GM18519 (cell line): ENCODE measurements at regions not wholly inside any gene's neighbourhood (a gene's known extent, or its start where the extent isn't known, plus 50 kb on each side); places are given as distances from the start of the nearest gene placed in this dataset.

Experiments
- ATAC-seq: cut with Tn5 transposase; IDR thresholded peaks from one replicate; pipeline ENCODE4 v1.9.1; 2021; ENCODE audit warnings: mild to moderate bottlenecking, moderate library complexity; ENCODE audit not compliant: unreplicated experiment, low FRiP score

GRCh38 chr1:79585801-79586200 is 579.3 kb upstream of the ADGRL4 start:
- no peak for ATAC-seq

- ATAC-seq = no peak
Observed at GRCh38 chr1:79575424-79575823, 568.9 kb upstream of the ADGRL4 start.

GRCh38 chr1:79568411-79568810 is 561.9 kb upstream of the ADGRL4 start:
- no peak for ATAC-seq

GRCh38 chr1:79561521-79561978 is 555.0 kb upstream of the ADGRL4 start:
- no peak for ATAC-seq

GRCh38 chr1:79556189-79556588 is 549.7 kb upstream of the ADGRL4 start:
- no peak for ATAC-seq

GRCh38 chr1:79554688-79555087 is 548.2 kb upstream of the ADGRL4 start:
- no peak for ATAC-seq

- ATAC-seq = no peak
Observed at GRCh38 chr1:79551321-79551720, 544.8 kb upstream of the ADGRL4 start.

GRCh38 chr1:79550402-79550801 is 543.9 kb upstream of the ADGRL4 start:
- no peak for ATAC-seq

GRCh38 chr1:79549201-79549600 is 542.7 kb upstream of the ADGRL4 start:
- ATAC-seq = no peak

GRCh38 chr1:79547514-79547913 is 541.0 kb upstream of the ADGRL4 start:
- ATAC-seq = no peak

GRCh38 chr1:79543394-79543793 is 536.9 kb upstream of the ADGRL4 start:
- ATAC-seq = no peak

- ATAC-seq = no peak
Observed at GRCh38 chr1:79539001-79539400, 532.5 kb upstream of the ADGRL4 start.

GRCh38 chr1:79532555-79532954 is 526.0 kb upstream of the ADGRL4 start:
- ATAC-seq = no peak

- no peak for ATAC-seq
Observed at GRCh38 chr1:79531790-79532189, 525.3 kb upstream of the ADGRL4 start.

GRCh38 chr1:79530476-79530875 is 523.9 kb upstream of the ADGRL4 start:
- ATAC-seq = no peak

GRCh38 chr1:79530055-79530454 is 523.5 kb upstream of the ADGRL4 start:
- ATAC-seq = no peak

- ATAC-seq = no peak
Observed at GRCh38 chr1:79524126-79524525, 517.6 kb upstream of the ADGRL4 start.

- ATAC-seq = peak; percentile 81
Observed at GRCh38 chr1:79519084-79519760, 512.7 kb upstream of the ADGRL4 start.

- no peak for ATAC-seq
Observed at GRCh38 chr1:79517470-79518224, 511.1 kb upstream of the ADGRL4 start.

- no peak for ATAC-seq
Observed at GRCh38 chr1:79507770-79508169, 501.2 kb upstream of the ADGRL4 start.

GRCh38 chr1:79501153-79501552 is 494.6 kb upstream of the ADGRL4 start:
- no peak for ATAC-seq

- ATAC-seq = no peak
Observed at GRCh38 chr1:79499541-79499940, 493.0 kb upstream of the ADGRL4 start.
